Tongue (tissue), 1 donor: ENCODE measurements at regions not wholly inside any gene's neighbourhood (a gene's known extent, or its start where the extent isn't known, plus 50 kb on each side); places are given as distances from the start of the nearest gene placed in this dataset.
A peak's percentile ranks its signal among the peaks of the same experiment; 100 is the strongest.

Experiments used
- DNase-seq: peaks from one replicate; pipeline ENCODE4 v3.0.0-alpha.2; 2015

DNA sequence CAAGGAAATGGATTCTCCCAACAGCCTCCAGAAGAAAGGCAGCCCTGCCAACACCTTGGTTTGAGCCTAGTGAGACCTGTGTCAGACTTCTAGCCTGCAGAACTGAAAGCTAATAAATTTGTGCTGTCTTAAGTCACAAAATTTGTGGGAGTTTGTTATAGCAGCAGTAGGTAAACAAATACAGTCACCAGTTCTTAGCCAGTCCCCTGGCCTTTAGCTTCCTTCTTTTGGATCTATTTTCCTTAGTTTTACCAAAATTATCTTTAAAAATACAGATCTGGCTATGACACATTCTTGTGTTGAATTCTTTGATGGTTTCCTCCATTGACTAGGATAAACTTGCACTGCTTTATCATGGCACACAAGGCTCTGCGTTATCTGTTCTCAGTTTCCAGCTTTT, 697.9 kb upstream of the FANCL start:
- no peak for DNase-seq

- no peak for DNase-seq
Measured at GRCh38 chr2:58932801-58933200, 691.7 kb upstream of the FANCL start.

- DNase-seq: no peak
Measured at GRCh38 chr2:58930537-58930936, 689.4 kb upstream of the FANCL start.

GRCh38 chr2:58928973-58929372, 687.8 kb upstream of the FANCL start:
- no peak for DNase-seq

GRCh38 chr2:58928391-58928790, 687.3 kb upstream of the FANCL start:
- no peak for DNase-seq

DNA sequence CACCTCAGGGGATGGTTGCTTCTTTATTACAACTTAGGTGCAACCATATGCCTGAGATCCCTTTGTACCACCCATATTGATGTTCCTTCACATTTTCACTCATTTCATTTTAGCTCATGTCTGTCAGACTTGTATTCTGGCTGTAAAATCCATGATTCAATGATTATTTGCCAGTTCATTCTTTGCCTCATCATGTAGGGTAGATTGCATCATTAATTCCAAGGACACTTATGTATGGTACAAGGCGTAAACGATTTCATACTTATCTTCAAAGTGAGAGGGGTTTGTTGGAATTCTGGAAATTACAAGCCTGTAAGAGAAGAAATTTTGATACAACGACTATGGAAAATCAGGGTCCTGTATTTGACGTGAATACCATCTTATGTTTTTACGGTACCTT, 685.0 kb upstream of the FANCL start:
- no peak for DNase-seq

GRCh38 chr2:58925676-58926081, 684.6 kb upstream of the FANCL start:
- no peak for DNase-seq

- no peak for DNase-seq
Measured at GRCh38 chr2:58923869-58924268, 682.7 kb upstream of the FANCL start.

- DNase-seq: no peak
Measured at GRCh38 chr2:58922245-58922644, 681.1 kb upstream of the FANCL start.

GRCh38 chr2:58921676-58922075, 680.6 kb upstream of the FANCL start:
- no peak for DNase-seq

DNA sequence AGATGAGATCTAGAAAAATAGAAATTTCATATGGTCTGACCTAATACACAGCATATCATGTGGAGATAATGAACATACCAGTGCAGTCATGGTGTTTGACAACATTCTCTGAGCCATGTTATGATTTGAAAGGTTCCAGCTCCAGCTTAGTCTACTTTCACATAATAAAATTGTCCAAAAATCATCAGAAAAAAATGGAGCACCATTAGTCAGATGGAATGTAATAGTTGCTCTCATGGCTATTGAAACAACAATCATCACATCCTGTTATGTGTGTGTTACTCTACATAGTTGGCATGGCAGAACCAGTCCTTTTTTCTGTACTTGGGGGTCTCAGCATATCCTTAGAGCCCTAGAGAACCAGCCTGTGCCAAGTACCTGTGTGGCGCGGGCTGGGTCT, 678.9 kb upstream of the FANCL start:
- DNase-seq: no peak

- DNase-seq: no peak
Measured at GRCh38 chr2:58919316-58919715, 678.2 kb upstream of the FANCL start.

GRCh38 chr2:58918141-58918540, 677.0 kb upstream of the FANCL start:
- DNase-seq: no peak

GRCh38 chr2:58917596-58917995, 676.5 kb upstream of the FANCL start:
- DNase-seq: no peak

GRCh38 chr2:58916063-58916462, 674.9 kb upstream of the FANCL start:
- peak; percentile 24 for DNase-seq

GRCh38 chr2:58914733-58915505, 673.8 kb upstream of the FANCL start:
- DNase-seq: no peak

GRCh38 chr2:58913082-58913726, 672.1 kb upstream of the FANCL start:
- DNase-seq: no peak

DNA sequence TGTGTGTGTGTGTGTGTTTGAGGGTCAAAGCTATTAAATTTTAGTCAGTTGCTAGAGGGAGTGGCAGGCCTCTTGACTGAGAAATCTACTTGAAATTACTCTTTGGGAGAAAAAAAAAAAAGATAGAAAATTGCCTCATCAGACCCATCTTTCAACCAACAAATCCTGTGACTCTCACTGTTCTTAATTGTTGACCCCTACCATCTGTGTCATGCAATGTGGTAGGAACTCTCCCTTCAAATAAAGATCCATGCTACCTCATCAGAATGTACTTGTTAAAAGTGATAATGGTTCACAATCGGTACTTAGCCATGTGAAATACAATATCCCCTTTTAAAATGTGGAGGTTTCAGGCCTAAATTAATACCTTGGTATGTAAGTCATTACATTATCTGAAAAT, 670.8 kb upstream of the FANCL start:
- no peak for DNase-seq

GRCh38 chr2:58908501-58909154, 667.5 kb upstream of the FANCL start:
- no peak for DNase-seq

DNA sequence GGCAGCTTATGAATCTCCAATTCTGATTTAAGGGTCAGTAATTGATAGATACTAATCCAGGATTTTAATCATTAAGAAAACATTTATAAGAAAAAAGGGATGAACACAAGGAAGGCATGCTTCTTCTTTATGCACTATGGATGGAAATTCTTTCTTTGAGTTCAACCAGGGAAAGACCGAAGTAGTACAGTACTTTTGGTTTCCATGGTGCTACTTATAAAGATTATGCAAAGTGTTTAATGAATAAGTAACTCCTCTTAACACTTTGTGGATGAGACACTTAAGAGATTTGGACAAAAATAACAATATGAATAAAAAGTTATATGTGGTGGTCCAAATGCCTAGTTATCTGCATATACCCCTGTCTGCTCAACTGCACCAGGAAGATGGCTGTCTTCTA, 666.5 kb upstream of the FANCL start:
- DNase-seq: no peak

DNA sequence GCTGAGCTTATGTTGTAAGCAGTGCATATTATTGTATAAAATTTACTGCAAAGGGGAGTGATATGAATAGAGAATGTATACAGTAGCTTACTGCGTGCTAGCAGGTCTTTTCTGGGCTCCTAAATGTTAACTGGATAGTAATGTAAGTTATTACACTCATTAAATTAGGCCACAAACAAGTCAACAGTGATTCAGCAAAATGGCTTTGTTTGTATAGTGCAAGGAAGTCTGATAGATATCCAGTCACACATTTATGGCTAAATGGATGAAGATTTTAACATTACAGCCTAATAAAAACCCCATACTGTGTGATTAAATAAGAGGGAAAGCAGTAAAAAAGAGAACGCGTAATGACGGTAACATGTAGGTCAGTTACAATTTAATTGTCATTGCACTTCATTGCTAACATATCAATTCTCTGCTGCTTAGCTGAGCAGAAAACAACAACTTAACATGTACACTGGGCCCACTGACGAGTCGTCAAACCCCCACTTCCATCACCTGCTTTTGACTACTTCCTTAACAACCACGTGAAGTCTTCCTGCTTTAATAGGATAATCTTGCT, 665.0 kb upstream of the FANCL start:
- DNase-seq: no peak

DNA sequence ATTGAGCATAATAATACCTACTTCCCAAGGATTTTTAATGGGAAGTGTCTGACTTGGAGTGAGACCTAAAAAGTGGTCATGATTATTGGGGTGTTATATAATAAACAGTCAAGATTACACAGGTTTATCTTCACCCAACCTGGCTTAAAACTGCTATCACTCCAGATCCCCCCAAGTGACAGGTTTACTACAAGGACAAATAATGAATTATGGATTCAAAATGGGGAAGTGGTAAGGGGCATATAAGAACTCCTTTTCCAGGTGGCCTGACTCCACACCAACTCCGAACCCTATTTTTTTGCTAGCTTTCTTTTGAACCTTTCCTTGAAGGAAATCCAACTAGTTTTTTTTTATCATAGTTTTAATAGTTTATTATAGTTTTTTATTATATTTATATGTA, 663.0 kb upstream of the FANCL start:
- no peak for DNase-seq

GRCh38 chr2:58903427-58903826, 662.3 kb upstream of the FANCL start:
- no peak for DNase-seq
